Upper lobe of left lung (tissue), 4 donors: ENCODE measurements at regions not wholly inside any gene's neighbourhood (a gene's known extent, or its start where the extent isn't known, plus 50 kb on each side); places are given as distances from the start of the nearest gene placed in this dataset.

Source experiments
- CTCF ChIP-seq, 6 experiments: fragments of 450-650 bp in 4 of 6; fragments of 200-600 bp in 2 of 6; sonication (generic) in 2 of 6; IDR thresholded peaks; one replicate each; pipeline ENCODE4 v1.5.1; 2016 to 2019; ENCODE audit warnings: antibody characterized with exemption in 6 of 6
- EP300 ChIP-seq, 4 donors: sonication (generic); formaldehyde crosslinking; IDR thresholded peaks; one replicate each; pipeline ENCODE4 v1.5.1; 2017; ENCODE audit warnings: antibody characterized with exemption in 4 of 4, control low read depth in 2 of 4
- POLR2A ChIP-seq, 4 donors: fragments of 450-650 bp; IDR thresholded peaks; one replicate each; pipeline ENCODE4 v1.5.1; 2016 to 2017; ENCODE audit warnings: antibody characterized with exemption in 4 of 4, mild to moderate bottlenecking in 2 of 4

GRCh38 chr2:3968736-3969135 is 265.4 kb downstream of the DCDC2C start:
- TF ChIP-seq CTCF (IDR thresholded peaks at IDR 0.05) (no peak), POLR2A (IDR thresholded peaks at IDR 0.05) (no peak), EP300 (IDR thresholded peaks at IDR 0.05) (no peak)
